A673 (cell line): ENCODE measurements at regions not wholly inside any gene's neighbourhood (a gene's known extent, or its start where the extent isn't known, plus 50 kb on each side); places are given as distances from the start of the nearest gene placed in this dataset.

Experiments used
- BruUV-seq: library from RNA; stranded (reverse); fragments of 400-500 nt; replicated peaks from 2 replicates; lab custom pipeline; 2021; lab: Mats Ljungman, UMichigan
- CTCF ChIA-PET: fragments of 300-600 bp; sonication (Branson Sonifier 250); formaldehyde crosslinking; loops from one replicate; lab custom pipeline; 2022; ENCODE audit warnings: antibody characterized with exemption; lab: Charles Lee
- POLR2A ChIA-PET: fragments of 300-600 bp; sonication (Branson Sonifier 250); formaldehyde crosslinking; loops from one replicate; lab custom pipeline; 2022; ENCODE audit warnings: antibody characterized with exemption; ENCODE audit not compliant: low non-redundant PET; lab: Charles Lee
- DNase-seq: peaks from one replicate; pipeline ENCODE4 v3.0.0-alpha.2; 2015; ENCODE audit warnings: low spot score
- H3K27ac ChIP-seq: fragments of 200-600 bp; sonication (generic); 2 replicates; pipeline ENCODE4 v1.5.1; 2016; ENCODE audit warnings: mixed run types, low read depth, mild to moderate bottlenecking, mixed read lengths, antibody characterized with exemption, low read length; ENCODE audit not compliant: poor library complexity, severe bottlenecking
- H3K27me3 ChIP-seq: fragments of 200-600 bp; sonication (generic); replicated peaks from 2 replicates; pipeline ENCODE4 v1.6.1; 2017; ENCODE audit warnings: mixed run types, low read depth, mild to moderate bottlenecking, mixed read lengths, antibody characterized with exemption, low read length; ENCODE audit not compliant: insufficient read depth, poor library complexity
- H3K36me3 ChIP-seq: fragments of 200-600 bp; sonication (generic); 2 replicates; pipeline ENCODE4 v1.6.1; 2016; ENCODE audit warnings: mixed run types, mild to moderate bottlenecking, mixed read lengths, antibody characterized with exemption, low read length; ENCODE audit not compliant: insufficient read depth, poor library complexity, severe bottlenecking
- H3K4me1 ChIP-seq: fragments of 200-600 bp; sonication (generic); 2 replicates; pipeline ENCODE4 v1.6.1; 2017; ENCODE audit warnings: mixed run types, mild to moderate bottlenecking, mixed read lengths, antibody characterized with exemption, low read length; ENCODE audit not compliant: insufficient read depth, poor library complexity, severe bottlenecking
- H3K4me3 ChIP-seq: fragments of 200-600 bp; sonication (generic); 2 replicates; pipeline ENCODE4 v1.5.1; 2016; ENCODE audit warnings: low read depth, mixed run types, mild to moderate bottlenecking, mixed read lengths, low read length; ENCODE audit not compliant: poor library complexity, severe bottlenecking
- H3K9me3 ChIP-seq: fragments of 200-600 bp; sonication (generic); 2 replicates; pipeline ENCODE4 v1.6.1; 2016; ENCODE audit warnings: mixed run types, low read depth, mild to moderate bottlenecking, mixed read lengths, antibody characterized with exemption, low read length; ENCODE audit not compliant: poor library complexity, severe bottlenecking
- CTCF ChIP-seq: fragments of 300-800, 200-600 bp; sonication (generic); conservative IDR thresholded peaks from 2 replicates; pipeline ENCODE4 v1.5.1; 2017; ENCODE audit warnings: low read depth, mild to moderate bottlenecking, antibody characterized with exemption, low read length, moderate library complexity, mixed read lengths
- EZH2 ChIP-seq: fragments of 200-600 bp; sonication (generic); IDR thresholded peaks from 2 replicates; pipeline ENCODE4 v1.6.1; 2017; ENCODE audit warnings: borderline replicate concordance, low read depth, mild to moderate bottlenecking, mixed read lengths, antibody characterized with exemption, low read length; ENCODE audit not compliant: poor library complexity, severe bottlenecking
- intact Hi-C: fragments of 100-400 bp; cut with micrococcal nuclease; formaldehyde crosslinking; loops from one replicate; pipeline ENCODE4 v1.10.0; 2022; ENCODE audit not compliant: unreplicated experiment

DNA sequence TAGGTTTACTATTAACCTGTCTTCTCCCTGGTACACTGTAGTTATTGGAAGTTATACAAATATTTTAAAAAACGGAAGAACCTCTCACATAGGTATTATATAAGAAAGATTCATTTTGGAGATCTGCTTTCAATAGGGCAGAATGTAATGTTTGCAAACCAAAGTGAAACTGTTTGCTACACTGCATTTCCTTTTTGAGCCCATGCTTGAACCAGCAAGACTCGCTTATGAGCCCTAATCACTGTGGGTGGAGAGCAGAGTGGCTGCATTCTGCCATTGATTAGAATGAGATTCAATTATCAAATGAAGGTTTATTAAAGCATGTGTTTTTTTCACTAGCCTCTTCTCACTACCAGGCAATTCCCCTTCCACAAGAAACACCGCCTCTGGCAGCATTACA, 589.7 kb downstream of the CDH11 start:
- H3K9me3 ChIP-seq, result no peaks in the 10 kb centered on the region
- H3K36me3 ChIP-seq, result no peaks in the 10 kb centered on the region
- H3K4me3 ChIP-seq, result no peak overlapping the region
- H3K27me3 ChIP-seq, result no peaks in the 10 kb centered on the region
- intact Hi-C loops, result no loop called here
- ChIA-PET POLR2A (no interaction called here), CTCF (no interaction called here)
- TF ChIP-seq CTCF (no peak), EZH2 (no peak)
- BruUV-seq, result no TSS peak
- H3K4me1 ChIP-seq, result no peaks in the 10 kb centered on the region
- DNase-seq, result no peak
- no peak overlapping the region for H3K27ac ChIP-seq

DNA sequence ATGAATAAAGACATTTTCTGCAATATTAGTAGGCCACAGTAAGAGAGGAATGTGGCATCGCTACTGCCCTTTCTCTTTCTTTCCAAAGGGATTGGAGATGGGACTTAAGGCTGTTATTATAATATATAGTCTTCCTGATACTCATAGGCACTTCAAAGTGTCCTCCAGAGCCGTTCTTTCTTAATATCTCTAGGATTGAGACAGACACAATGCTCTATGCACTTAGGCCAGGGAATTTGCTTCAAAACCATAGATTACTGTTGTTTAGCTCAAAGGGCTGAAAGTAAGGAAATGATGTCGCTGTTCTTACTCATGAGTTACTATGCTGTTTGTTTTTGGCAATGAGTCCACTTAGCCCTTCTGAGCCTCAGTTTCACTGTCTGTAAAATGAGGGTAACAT, 590.5 kb downstream of the CDH11 start:
- BruUV-seq, result no TSS peak
- ChIA-PET CTCF (no interaction called here), POLR2A (no interaction called here)
- no peak overlapping the region for H3K27ac ChIP-seq
- no peak for DNase-seq
- no peaks in the 10 kb centered on the region for H3K9me3 ChIP-seq
- H3K27me3 ChIP-seq, result no peaks in the 10 kb centered on the region
- no peak for TF ChIP-seq CTCF
- TF ChIP-seq EZH2, result no peak
- H3K4me1 ChIP-seq, result no peaks in the 10 kb centered on the region
- intact Hi-C loops, result no loop called here
- no peaks in the 10 kb centered on the region for H3K36me3 ChIP-seq
- no peak overlapping the region for H3K4me3 ChIP-seq

DNA sequence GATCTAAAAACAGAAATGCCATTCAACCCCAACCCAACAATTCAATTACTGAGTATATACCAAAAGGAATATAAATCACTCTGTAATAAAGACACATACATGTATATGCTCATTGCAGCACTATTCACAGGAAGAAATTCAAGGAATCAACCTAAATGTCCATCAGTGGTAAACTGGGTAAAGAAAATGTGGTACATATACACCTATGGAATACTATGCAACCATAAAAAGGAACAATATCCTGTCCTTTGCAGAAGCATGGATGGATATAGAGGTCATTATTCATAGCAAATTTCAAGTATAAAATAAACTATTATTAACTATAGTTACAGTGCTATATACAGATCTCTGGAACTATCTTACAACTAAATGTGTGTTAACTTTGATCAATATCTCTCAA, 599.3 kb downstream of the CDH11 start:
- no TSS peak for BruUV-seq
- TF ChIP-seq CTCF (no peak), EZH2 (no peak)
- no peak for DNase-seq
- intact Hi-C loops, result no loop called here
- Histone ChIP-seq H3K27me3 (no peaks in the 10 kb centered on the region), H3K9me3 (no peaks in the 10 kb centered on the region), H3K4me1 (no peaks in the 10 kb centered on the region), H3K36me3 (no peaks in the 10 kb centered on the region), H3K4me3 (no peak overlapping the region), H3K27ac (no peak overlapping the region)
- ChIA-PET CTCF (no interaction called here), POLR2A (no interaction called here)
